22Rv1 (cell line): ENCODE measurements at regions not wholly inside any gene's neighbourhood (a gene's known extent, or its start where the extent isn't known, plus 50 kb on each side); places are given as distances from the start of the nearest gene placed in this dataset.
"Not testable (repeated sequence)": the region's sequence is repeated elsewhere in the genome, so short reads cannot be mapped to it uniquely, and the experiment has no call there.

ENCODE experiments used
- ZFX ChIP-seq: fragments of 450-650 bp; IDR thresholded peaks from 2 replicates; pipeline ENCODE4 v1.6.1; 2017; ENCODE audit warnings: antibody characterized with exemption, borderline replicate concordance
- TF ChIP-seq, protein P1 (sequence below): fragments of 450-650 bp; IDR thresholded peaks from 2 replicates; pipeline ENCODE4 v1.5.1; 2017; ENCODE audit warnings: mild to moderate bottlenecking

DNA sequence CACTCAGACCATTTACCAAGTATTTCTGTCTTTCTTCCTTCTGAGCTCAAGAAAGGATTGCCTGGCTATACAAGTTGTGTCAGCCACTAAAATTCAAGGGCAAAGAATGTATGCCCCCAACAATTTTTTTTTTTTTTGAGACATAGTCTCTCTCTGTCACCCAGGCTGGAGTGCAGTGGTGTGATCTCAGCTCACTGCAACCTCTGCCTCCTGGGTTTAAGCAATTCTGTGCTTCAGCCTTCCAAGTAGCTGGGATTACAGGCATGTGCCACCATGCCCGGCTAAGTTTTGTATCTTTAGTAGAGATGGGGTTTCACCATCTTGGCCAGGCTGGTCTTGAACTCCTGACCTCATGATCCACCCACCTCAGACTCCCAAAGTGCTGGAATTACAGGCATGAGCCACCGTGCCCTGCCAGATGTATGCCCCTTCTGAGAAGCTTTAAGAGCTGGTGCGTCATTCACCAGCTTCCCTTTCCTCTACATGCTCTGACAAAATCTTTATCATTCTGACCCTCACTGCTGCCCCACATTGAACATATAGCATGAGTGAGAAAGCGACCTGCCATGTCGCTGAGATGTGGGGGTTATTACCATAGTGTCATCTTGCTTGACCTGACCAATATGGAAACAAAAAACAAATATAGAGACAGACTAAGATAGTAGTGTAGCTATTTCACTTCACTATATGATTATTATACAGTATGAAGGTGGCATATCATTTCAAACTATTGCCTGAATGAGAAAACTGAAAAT, 67.9 kb upstream of the NPAS2 start:
- TF ChIP-seq, protein P1, sequence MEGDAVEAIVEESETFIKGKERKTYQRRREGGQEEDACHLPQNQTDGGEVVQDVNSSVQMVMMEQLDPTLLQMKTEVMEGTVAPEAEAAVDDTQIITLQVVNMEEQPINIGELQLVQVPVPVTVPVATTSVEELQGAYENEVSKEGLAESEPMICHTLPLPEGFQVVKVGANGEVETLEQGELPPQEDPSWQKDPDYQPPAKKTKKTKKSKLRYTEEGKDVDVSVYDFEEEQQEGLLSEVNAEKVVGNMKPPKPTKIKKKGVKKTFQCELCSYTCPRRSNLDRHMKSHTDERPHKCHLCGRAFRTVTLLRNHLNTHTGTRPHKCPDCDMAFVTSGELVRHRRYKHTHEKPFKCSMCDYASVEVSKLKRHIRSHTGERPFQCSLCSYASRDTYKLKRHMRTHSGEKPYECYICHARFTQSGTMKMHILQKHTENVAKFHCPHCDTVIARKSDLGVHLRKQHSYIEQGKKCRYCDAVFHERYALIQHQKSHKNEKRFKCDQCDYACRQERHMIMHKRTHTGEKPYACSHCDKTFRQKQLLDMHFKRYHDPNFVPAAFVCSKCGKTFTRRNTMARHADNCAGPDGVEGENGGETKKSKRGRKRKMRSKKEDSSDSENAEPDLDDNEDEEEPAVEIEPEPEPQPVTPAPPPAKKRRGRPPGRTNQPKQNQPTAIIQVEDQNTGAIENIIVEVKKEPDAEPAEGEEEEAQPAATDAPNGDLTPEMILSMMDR = not testable (repeated sequence)
- TF ChIP-seq ZFX = not testable (repeated sequence)
